Natural killer cell treated with Interleukin-12 subunit alpha and Interleukin-12 subunit beta and Interleukin-15 and Interleukin-18, amount 100 ng/mL, for 72 hours (primary cell): ENCODE measurements at regions not wholly inside any gene's neighbourhood (a gene's known extent, or its start where the extent isn't known, plus 50 kb on each side); places are given as distances from the start of the nearest gene placed in this dataset.

ENCODE experiments used
- ATAC-seq, 2 donors: fragments of 150-1000 bp; cut with Tn5 transposase in 1 of 2; sonication (Bioruptor Pico), chemical (Tn5 transposase) in 1 of 2; 2 replicates each; pipeline ENCODE4 v1.10.0; 2021
- DNase-seq: peaks from one replicate; pipeline ENCODE4 v3.0.0; 2022; ENCODE audit warnings: low spot score
- H3K27ac Mint-ChIP-seq, 2 donors: 1 replicate in 1 of 2; 2 replicates in 1 of 2; pipeline ENCODE4 v1.8.0; 2022; ENCODE audit warnings: mixed read lengths in 2 of 2, mild to moderate bottlenecking in 1 of 2, moderate library complexity in 1 of 2
- H3K27me3 Mint-ChIP-seq, 2 donors: 1 replicate in 1 of 2; 2 replicates in 1 of 2; pipeline ENCODE4 v1.8.0; 2022; ENCODE audit warnings: mixed read lengths in 2 of 2
- H3K36me3 Mint-ChIP-seq: one replicate; pipeline ENCODE4 v1.8.0; 2022; ENCODE audit warnings: mixed read lengths
- H3K4me1 Mint-ChIP-seq, 2 donors: 1 replicate in 1 of 2; 2 replicates in 1 of 2; pipeline ENCODE4 v1.8.0; 2022; ENCODE audit warnings: low read depth in 2 of 2, mixed read lengths in 2 of 2, mild to moderate bottlenecking in 1 of 2
- H3K4me3 Mint-ChIP-seq: one replicate; pipeline ENCODE4 v1.8.0; 2022; ENCODE audit warnings: mixed read lengths
- H3K9me3 Mint-ChIP-seq: 2 replicates; pipeline ENCODE4 v1.8.0; 2022; ENCODE audit warnings: mixed read lengths

GRCh38 chr11:92401520-92401919 is 176.9 kb downstream of the FAT3 start:
- Mint-ChIP-seq H3K4me1 (no peaks in the 10 kb centered on the region), H3K27me3 (peaks cover 0 to 3% of the 10 kb centered on the region in 2 donors), H3K4me3 (no peak overlapping the region), H3K27ac (no peak overlapping the region), H3K9me3 (peaks cover 12% of the 10 kb centered on the region), H3K36me3 (peaks cover 6% of the 10 kb centered on the region)
- no peak for DNase-seq
- ATAC-seq = no peak

- Mint-ChIP-seq H3K4me1 (no peaks in the 10 kb centered on the region), H3K4me3 (no peak overlapping the region), H3K27me3 (no peaks in the 10 kb centered on the region), H3K36me3 (no peaks in the 10 kb centered on the region), H3K27ac (no peak overlapping the region), H3K9me3 (peaks cover 8% of the 10 kb centered on the region)
- no peak for ATAC-seq
- DNase-seq = no peak
These were observed 181.9 kb downstream of the FAT3 start for GRCh38 chr11:92406472-92406871.

- Mint-ChIP-seq H3K36me3 (no peaks in the 10 kb centered on the region), H3K4me1 (no peaks in the 10 kb centered on the region), H3K9me3 (peaks cover 5% of the 10 kb centered on the region), H3K27me3 (no peaks in the 10 kb centered on the region), H3K27ac (no peak overlapping the region), H3K4me3 (no peak overlapping the region)
- ATAC-seq = no peak
- no peak for DNase-seq
These were observed 184.7 kb downstream of the FAT3 start for GRCh38 chr11:92409355-92409754.

- H3K4me3 Mint-ChIP-seq = no peak overlapping the region
- peaks cover 5% of the 10 kb centered on the region for H3K9me3 Mint-ChIP-seq
- H3K36me3 Mint-ChIP-seq = no peaks in the 10 kb centered on the region
- ATAC-seq (no peak), DNase-seq (no peak)
- H3K4me1 Mint-ChIP-seq = no peaks in the 10 kb centered on the region
- no peak overlapping the region for H3K27ac Mint-ChIP-seq
- no peaks in the 10 kb centered on the region for H3K27me3 Mint-ChIP-seq
These were observed 185.3 kb downstream of the FAT3 start for GRCh38 chr11:92409956-92410355.

GRCh38 chr11:92410526-92410925 is 185.9 kb downstream of the FAT3 start:
- Mint-ChIP-seq H3K27ac (no peak overlapping the region), H3K27me3 (no peaks in the 10 kb centered on the region), H3K4me3 (no peak overlapping the region), H3K9me3 (peaks cover 5% of the 10 kb centered on the region), H3K4me1 (no peaks in the 10 kb centered on the region), H3K36me3 (no peaks in the 10 kb centered on the region)
- DNase-seq (no peak), ATAC-seq (no peak)

GRCh38 chr11:92411431-92411830 is 186.8 kb downstream of the FAT3 start:
- Mint-ChIP-seq H3K27me3 (no peaks in the 10 kb centered on the region), H3K9me3 (peaks cover 5% of the 10 kb centered on the region), H3K4me1 (no peaks in the 10 kb centered on the region), H3K4me3 (no peak overlapping the region), H3K36me3 (no peaks in the 10 kb centered on the region), H3K27ac (no peak overlapping the region)
- no peak for ATAC-seq
- DNase-seq = no peak

- Mint-ChIP-seq H3K9me3 (peaks cover 5% of the 10 kb centered on the region), H3K4me1 (no peaks in the 10 kb centered on the region), H3K36me3 (no peaks in the 10 kb centered on the region), H3K27me3 (no peaks in the 10 kb centered on the region), H3K4me3 (no peak overlapping the region), H3K27ac (no peak overlapping the region)
- DNase-seq = no peak
- no peak for ATAC-seq
These were observed 189.3 kb downstream of the FAT3 start for GRCh38 chr11:92413757-92414513.

GRCh38 chr11:92416971-92417725 is 192.5 kb downstream of the FAT3 start:
- H3K4me1 Mint-ChIP-seq = no peaks in the 10 kb centered on the region

GRCh38 chr11:92423115-92424034 is 198.8 kb downstream of the FAT3 start:
- H3K9me3 Mint-ChIP-seq = peaks cover 10% of the 10 kb centered on the region

More at GRCh38 chr11:92416971-92417725, 192.5 kb downstream of the FAT3 start:
- no peak for ATAC-seq
- Mint-ChIP-seq H3K9me3 (peaks cover 3% of the 10 kb centered on the region), H3K27me3 (no peaks in the 10 kb centered on the region), H3K27ac (no peak overlapping the region), H3K4me3 (no peak overlapping the region), H3K36me3 (no peaks in the 10 kb centered on the region)
- no peak for DNase-seq

GRCh38 chr11:92424281-92424680 is 199.7 kb downstream of the FAT3 start:
- Mint-ChIP-seq H3K36me3 (no peaks in the 10 kb centered on the region), H3K27ac (no peak overlapping the region), H3K27me3 (no peaks in the 10 kb centered on the region), H3K9me3 (peaks cover 18% of the 10 kb centered on the region), H3K4me3 (no peak overlapping the region), H3K4me1 (no peaks in the 10 kb centered on the region)
- ATAC-seq = no peak
- no peak for DNase-seq

More at GRCh38 chr11:92423115-92424034, 198.8 kb downstream of the FAT3 start:
- no peaks in the 10 kb centered on the region for H3K27me3 Mint-ChIP-seq
- no peak overlapping the region for H3K4me3 Mint-ChIP-seq
- H3K36me3 Mint-ChIP-seq = no peaks in the 10 kb centered on the region
- no peak for ATAC-seq
- no peaks in the 10 kb centered on the region for H3K4me1 Mint-ChIP-seq
- DNase-seq = no peak
- no peak overlapping the region for H3K27ac Mint-ChIP-seq

- H3K4me3 Mint-ChIP-seq = no peak overlapping the region
- H3K9me3 Mint-ChIP-seq = peaks cover 18% of the 10 kb centered on the region
- no peaks in the 10 kb centered on the region for H3K27me3 Mint-ChIP-seq
- ATAC-seq (no peak), DNase-seq (no peak)
- no peaks in the 10 kb centered on the region for H3K4me1 Mint-ChIP-seq
- H3K27ac Mint-ChIP-seq = no peak overlapping the region
- no peaks in the 10 kb centered on the region for H3K36me3 Mint-ChIP-seq
These were observed 200.5 kb downstream of the FAT3 start for GRCh38 chr11:92425127-92425526.

GRCh38 chr11:92432515-92432914 is 207.9 kb downstream of the FAT3 start:
- DNase-seq (no peak), ATAC-seq (no peak)
- Mint-ChIP-seq H3K27me3 (no peaks in the 10 kb centered on the region), H3K9me3 (peaks cover 12% of the 10 kb centered on the region), H3K36me3 (no peaks in the 10 kb centered on the region), H3K4me3 (no peak overlapping the region), H3K4me1 (no peaks in the 10 kb centered on the region), H3K27ac (no peak overlapping the region)

- ATAC-seq (no peak), DNase-seq (no peak)
- Mint-ChIP-seq H3K9me3 (peaks cover 8% of the 10 kb centered on the region), H3K36me3 (no peaks in the 10 kb centered on the region), H3K4me1 (no peaks in the 10 kb centered on the region), H3K4me3 (no peak overlapping the region), H3K27me3 (no peaks in the 10 kb centered on the region), H3K27ac (no peak overlapping the region)
These were observed 211.7 kb downstream of the FAT3 start for GRCh38 chr11:92436034-92436920.
